Fibroblast of skin of scalp (primary cell): ENCODE measurements at regions not wholly inside any gene's neighbourhood (a gene's known extent, or its start where the extent isn't known, plus 50 kb on each side); places are given as distances from the start of the nearest gene placed in this dataset.
"Not testable (repeated sequence)": the region's sequence is repeated elsewhere in the genome, so short reads cannot be mapped to it uniquely, and the experiment has no call there.

Experiments
- DNase-seq: peaks from one replicate; pipeline ENCODE4 v3.0.0-alpha.2; 2013

DNA sequence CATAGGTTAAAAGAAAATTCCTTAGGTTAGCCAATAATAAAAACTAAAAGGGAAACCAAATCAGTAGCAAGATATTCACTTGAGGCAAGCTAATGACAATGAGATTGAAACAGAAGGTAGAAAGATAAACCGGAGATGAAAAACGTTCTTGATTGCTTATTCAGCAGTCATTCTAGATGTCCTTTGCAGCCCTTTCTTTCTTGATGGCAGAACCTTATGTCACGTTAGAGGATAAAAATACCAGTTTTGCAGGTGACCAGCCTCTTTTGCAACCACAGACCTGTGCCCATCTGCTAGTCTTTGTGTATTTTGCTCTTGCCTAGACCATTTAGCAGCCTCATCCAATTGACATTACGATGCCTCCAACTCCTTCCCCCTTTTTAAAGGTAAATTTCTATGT is 337.8 kb downstream of the DMAC1 start:
- no peak for DNase-seq

DNA sequence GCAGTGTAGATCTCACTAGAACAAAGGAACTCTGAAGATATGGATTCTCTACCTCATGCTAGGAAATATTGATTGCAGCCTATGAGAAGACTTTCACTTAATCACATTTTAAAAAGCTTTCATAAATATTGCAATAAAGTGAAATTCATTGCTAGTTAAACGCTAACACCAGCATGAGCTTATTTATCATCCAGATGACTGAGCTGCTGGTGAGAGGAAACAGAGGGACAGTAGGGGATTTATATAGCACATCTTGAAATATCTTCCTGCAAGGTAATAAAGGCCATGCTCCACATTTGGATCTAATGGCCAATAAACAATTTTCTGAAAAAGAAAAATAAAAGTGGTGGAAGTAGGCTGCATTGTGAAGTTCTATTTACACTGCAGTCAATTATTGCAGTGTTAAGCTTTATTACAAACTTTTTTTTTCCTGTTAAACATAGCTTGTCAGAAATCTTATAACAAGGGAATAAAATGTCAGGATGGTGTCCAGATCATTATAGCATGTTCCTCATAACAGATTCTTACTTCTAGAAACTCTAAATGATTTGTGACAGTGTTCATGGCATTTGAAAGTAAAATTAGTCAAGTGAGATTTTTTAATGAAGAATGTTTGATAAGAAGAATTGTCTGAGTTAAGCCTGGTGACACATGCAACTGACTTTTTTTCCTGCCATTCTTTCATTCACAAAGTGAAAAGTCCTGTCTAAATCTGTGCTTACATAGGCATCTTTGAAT is 342.6 kb downstream of the DMAC1 start:
- DNase-seq, result no peak

DNA sequence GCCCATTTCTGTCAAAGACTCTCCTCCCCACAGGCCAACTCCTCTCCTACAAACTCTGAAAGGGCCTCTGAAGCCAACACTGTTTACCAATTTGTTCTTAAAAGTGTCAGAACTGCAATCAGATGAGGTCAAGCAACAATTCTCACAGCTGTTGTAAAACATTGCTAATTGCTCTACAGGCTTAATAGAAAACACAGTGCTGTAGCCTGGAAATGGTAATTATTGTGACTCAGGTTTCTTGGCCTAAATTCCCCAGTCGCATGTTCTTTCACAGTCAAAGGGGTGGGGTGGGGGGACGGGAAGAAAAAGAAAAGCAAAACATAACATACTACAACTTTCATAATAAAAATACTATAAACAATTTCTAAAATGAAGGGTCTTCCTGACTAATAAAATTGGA is 343.2 kb downstream of the DMAC1 start:
- no peak for DNase-seq

DNA sequence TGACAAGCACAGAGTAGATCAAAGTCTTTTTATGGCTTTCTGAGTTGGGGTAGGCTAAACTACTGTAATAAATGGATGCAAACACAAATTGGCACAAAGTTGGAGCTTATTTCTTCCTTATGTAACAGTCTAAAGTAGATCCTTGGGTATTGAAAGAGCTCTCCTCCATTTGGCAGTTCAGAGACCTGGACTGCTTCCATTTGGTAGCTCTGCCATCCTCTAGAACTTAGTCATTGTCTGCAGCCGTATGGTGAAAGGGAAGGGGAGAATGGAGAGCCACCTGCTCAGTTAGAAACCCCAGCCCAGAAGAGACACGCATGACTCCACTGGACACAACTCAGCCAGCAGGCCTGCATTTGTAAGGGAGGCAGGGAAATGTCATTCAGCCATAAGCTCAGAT is 345.0 kb downstream of the DMAC1 start:
- no peak for DNase-seq

DNA sequence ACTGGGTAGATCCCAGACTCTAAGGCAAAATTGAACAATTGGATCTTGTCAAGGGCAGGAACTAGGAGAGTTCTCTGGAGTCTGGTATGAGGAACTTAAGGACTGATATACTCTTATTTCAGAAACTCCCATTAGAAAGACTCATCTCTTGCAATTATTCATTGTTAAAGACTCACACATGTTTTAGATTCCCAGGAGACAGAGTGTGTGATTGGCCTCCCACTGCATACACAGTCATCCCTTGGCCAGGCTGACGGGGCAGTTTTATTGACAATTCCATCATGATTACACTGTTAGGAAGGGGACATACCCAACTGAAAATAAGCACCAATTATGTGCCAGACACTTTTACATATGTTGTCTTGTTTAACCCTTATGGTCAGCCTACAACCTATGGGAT is 347.2 kb downstream of the DMAC1 start:
- peak; percentile 77 for DNase-seq

DNA sequence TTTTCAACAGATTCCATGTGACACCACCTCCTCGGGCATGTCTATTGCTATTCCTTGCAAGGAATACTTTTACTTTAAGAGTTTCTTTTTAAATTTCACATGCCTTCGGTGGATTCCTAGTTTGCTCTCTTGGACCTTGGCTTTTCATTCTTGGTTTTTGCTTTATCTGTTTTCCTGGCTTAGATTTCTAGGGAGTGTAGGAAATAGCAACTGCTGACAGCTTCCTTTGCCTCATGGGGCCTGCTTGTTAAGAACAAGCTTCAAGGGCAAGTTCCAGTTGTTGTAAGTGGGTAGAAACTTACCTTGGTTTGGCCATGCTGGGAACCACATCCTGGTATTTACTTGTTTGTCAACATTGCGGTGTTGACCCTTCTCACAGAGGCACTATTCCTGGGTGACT is 348.5 kb downstream of the DMAC1 start:
- DNase-seq, result no peak

DNA sequence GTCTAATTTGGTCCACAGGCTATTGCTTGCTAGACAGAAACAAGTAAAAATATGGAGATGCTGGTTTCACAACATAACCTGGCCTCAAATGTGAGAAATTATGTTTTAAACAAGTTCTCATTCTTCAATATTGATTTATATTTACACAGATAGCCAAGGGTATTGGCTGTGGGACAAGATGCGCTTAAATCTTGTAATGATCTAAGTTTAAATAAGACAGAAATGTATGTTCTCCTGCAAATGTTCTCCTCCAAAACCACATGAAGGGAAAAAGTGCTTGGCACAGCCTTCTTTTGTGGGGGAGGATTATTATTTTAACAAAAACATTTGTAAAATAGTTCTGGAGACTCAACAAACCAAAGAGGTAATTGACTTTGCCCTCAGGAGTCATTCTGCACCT is 356.0 kb downstream of the DMAC1 start:
- DNase-seq, result no peak

DNA sequence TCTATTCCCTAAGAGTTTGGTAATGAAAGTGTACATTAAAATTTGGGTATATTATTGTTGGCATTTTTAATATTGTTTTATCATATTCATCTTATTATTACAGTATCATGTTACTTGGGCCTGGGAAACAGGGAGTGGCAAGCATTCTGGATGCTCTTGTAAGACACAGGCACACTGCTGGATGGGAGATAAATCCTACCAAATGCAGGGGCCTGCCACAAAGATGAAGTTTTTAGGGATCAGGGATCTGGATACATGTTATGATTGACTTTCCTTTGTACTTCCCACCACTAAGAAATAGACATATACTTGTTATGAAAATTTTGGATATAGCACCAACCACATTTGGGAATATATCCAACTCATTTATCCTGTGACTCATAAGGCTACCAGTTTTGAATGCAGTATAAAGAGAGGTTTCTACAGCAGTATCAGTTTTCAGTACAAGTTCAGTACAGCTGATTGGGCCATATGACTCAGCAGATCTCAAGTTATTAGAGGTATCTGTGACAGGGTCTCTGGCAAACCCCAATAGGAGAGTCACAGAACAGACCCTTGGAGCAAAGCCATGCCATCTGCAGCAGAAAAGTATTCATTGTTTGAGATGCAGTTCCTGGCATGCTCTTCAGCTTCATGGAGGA is 360.1 kb downstream of the DMAC1 start:
- DNase-seq, result peak; percentile 43

DNA sequence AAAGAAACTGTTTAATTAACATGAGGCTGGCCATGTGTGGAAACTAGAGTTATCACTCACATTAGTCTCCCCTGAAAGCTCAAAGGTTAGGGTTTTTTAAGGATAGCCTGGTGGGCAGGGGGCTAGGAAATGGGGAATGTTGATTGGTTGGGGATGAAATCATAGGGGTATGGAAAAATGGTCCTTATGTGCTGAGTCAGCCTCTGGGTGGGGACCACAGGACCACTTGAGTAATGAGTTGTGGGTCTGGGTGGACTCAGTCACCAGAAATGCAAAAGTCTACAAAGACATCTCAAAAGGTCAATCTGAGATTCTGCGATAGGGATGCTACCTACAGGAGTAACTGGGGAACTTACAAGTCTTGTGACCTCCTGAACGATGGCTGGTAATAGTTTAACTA is 362.8 kb downstream of the DMAC1 start:
- no peak for DNase-seq

DNA sequence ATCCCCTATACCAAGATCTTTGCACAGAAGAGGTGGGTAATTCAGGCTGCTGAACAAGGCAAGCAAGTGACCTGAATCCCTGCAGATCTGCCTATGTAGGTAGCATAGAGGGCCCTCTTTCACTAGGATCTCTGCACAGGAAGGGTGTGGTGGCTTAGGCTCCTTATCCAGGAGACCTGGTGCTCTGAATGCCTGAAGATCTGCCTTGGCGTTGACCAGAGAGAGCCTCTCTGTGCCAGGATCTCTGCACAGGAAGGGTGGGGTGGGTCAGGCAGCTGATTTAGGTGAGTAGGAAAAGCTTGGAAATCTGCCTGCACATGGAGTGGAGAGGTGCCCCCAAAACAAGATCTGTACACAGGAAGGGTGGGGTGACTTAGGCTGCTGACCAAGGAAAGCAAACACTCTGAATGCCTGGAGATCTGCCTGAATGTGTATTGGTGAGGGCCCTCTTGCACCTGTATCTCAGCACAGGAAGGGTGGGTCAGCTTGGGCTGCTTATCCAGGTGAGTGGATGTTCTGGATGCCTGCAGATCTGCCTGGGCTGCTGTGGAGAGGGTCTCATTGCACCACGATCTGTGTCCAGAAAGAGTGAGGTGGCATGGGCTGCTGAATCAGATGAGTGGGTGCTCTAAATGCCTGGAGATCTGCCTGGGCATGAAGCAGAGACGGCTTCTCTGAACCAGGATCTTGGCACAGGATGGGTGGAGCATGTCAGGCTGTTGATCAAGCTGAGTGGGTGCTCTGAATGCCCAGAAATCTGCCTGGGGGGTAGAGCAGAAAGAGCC is 365.9 kb downstream of the DMAC1 start:
- DNase-seq, result no peak

DNA sequence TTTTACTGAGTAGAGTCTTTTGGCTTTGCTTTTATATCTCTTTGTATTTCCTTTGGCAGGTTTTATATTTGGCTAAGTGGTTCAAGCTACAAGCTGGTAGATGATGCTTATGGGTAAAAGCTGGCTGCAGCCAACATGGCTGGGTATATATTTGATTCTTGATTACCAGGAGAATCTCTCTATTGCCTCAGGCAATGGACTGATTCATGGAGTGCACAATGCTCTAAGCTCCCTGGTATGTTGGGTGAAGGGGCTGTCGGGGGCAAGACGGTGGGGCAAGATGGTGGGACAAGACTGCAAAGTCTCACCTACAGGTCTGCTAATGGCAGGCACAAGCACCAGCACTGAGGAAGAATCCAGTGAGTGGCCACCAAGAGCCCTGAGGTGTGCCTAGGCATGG is 366.6 kb downstream of the DMAC1 start:
- no peak for DNase-seq

DNA sequence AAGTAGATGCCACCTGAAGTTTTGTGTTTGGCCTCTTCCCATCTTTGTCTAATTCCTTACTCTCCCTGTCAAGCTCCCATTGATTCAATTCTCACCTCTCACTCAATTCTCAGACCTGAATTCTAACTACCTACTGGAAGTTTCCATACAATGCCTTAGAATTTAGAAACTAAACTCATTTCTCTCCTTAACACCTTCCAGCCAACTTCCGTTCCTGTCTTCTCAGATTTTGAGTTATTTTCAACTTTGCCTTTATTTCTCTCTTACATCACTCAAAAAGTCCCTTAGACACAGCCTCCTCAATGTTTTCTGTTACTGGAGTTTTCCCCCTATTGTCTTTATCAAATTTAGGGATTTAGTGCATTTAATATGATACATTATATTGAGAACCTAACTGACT is 382.2 kb downstream of the DMAC1 start:
- not testable (repeated sequence) for DNase-seq

DNA sequence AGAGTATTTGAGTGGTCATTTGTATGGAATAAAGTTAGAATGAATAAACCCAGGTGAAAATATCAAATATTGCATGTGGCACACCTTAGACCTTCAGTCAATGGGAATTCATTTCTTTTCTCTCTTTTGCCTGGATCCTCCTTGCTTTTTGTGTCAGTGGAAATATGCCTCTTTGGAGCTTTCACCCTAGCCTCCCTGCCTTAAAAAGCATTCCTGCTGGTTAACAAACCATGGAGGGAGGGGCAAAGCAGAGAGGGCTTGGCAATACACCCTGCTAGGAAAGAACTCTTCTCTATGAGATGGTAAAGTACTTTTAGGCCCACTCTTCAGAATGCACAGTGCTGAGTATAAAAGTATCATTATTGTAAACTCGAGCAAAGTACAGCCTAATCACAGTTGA is 383.7 kb downstream of the DMAC1 start:
- DNase-seq, result no peak

DNA sequence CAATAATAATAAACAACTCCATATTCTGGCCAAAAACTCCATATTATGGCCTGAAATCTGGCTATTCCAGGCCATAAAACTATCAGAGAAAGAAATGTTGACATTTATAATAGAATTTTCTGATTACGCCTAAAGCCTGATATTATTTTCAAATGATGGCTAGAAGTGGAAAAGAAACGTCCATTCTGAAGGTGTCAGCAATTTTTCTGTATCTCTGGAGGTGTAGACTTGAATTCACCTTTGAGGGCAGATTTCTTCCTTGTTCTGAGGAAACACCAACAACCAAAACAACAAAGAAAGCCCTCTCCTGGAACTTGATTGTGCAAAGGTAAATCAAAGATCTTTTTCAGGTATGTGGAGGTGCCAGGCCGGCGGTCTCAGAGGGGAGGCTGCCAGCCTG is 390.7 kb downstream of the DMAC1 start:
- no peak for DNase-seq

DNA sequence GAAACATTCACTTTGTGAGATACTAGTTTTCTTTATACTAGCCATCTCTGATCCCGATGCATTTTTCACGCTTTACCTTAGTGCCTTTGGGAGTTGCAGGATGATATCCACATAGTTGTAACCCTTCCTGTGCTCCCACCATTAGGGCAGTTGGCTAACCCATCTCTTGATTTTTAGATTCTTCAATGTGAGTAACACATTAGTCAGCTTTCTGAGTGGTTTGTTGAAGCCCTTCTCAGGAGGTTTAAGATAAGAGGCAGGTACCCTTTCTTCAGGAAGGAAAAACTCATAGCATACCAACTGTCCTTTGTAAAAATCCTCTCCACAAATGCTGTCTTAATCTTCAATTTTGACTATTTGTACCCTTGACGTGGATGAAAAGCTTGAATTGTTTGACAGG is 392.3 kb downstream of the DMAC1 start:
- DNase-seq, result no peak

DNA sequence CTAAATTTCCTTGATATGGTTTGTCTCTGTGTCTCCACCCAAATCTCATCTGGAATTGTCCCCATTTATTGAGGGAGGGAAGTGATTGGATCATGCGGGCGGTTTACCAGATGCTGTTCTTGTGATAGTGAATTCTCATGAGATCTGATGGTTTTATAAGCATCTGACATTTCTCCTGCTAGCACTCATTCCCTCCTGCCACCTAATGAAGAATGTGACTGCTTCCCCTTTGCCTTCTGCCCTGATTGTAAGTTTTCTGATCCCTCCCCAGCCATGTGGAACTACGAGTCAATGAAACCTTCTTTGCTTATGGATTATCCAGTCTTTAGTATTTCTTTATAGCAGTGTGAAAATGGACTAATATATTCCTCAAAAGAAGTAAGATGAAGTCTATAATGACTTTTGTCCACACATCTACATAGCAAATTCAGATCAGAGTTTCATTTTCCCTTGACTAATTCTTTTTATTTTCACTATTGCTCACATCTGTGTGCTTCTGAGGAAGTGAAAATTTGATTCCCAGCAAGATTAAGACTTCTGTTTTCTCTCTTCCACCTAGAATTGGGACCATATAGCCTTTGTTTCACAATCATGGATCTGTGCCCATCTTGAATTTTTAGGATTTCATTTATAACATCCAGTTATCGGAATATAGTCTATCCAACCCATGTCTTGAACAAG is 393.5 kb downstream of the DMAC1 start:
- DNase-seq, result no peak

DNA sequence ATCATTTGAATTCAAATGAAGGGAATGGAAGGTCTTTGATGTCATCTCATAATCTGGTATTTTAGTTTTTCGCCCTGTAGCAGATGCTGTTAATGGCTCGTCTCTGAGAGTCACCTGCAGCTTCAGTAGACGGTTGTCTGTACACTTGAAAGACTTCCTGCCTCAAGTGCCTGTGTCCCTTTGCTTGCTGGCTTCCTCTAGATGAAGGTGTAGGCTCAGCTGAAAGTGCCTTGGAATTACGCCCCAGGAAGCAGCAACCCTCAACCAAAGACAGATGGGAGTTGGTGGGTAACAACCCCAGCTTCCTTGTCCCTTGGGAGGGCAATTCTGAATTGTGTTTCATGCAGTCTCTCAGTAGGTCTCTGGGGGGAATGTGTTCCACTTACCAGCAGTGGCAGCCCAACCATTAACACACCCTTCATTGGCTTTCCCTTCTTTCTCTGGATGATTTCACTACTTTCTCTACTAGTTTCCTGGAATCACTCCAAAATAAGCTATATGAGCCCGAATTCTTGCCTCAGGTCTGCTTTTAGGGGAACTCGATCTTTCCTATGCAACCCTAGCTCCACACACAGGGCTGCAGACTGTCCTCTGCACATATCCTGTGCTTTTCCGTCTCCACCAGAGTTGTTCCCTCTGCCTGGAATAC is 395.6 kb downstream of the DMAC1 start:
- peak; percentile 5 for DNase-seq

DNA sequence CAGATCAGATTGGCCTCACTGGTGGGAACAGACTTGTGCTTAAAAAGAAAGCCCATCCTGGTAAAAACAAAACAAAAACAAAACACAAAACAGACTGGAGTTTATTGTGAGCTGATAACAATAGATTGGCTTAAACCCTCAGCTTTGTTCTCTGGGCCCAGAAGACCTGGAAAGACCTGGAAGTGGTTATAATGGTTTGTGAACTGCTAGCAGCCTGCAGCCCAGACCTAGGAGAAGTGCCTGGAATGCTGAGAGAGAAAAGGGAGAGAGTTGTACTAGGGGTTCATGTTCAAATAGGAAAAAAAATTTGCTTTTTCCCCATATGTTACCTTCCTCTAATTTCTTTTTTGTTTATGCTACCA is 396.6 kb downstream of the DMAC1 start:
- DNase-seq, result no peak

DNA sequence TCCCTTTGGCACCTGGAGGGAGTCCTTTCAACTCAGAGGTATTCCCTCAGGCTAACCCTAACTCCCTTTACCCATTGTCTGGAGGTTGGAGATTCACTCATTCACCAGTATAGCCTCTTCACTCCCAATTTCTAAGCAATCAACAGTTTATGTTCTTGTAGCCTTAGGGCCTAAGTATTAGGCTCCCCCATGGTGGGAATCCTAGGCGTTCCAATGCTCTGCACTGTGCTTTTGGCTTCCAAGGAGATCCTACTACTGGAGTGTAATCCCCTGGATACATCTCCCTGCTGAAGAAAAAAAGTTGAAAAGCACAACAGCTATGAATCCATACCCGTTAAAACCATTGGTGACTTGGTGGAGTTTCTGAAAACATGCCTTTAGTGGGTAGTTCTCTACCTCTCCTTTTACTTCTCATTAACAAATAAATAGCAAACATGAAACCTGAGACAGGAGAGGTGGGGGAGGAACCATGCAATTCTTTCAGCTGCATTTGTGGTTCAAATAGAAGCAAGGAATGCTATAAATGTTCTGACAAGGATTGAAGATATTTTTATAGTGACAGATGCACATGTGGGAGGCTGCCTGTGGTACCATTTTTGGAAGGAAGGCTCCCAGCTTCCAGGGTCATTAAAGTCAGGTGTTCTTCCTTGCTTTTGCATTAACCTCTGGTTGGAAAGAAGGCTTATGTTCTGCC is 397.1 kb downstream of the DMAC1 start:
- DNase-seq, result peak; percentile 3

DNA sequence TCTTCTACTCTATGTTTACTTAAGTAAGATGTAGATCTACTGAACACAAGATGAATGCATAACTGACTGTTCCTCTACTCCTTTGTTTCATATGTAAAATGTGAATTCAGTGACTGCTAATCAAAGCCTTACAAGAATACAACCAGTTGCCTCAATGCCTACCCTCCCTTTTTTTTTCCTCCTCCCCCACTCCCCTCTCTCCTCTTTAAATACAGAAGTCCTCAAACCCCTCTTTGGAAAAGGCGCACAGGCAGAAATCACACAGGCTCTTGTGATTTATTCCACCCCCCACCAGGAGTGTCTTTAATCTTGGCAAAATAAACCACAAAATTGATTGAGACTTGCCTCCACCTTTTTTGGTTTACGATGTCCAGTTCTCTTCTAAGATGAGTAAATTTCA is 398.5 kb downstream of the DMAC1 start:
- DNase-seq, result no peak

DNA sequence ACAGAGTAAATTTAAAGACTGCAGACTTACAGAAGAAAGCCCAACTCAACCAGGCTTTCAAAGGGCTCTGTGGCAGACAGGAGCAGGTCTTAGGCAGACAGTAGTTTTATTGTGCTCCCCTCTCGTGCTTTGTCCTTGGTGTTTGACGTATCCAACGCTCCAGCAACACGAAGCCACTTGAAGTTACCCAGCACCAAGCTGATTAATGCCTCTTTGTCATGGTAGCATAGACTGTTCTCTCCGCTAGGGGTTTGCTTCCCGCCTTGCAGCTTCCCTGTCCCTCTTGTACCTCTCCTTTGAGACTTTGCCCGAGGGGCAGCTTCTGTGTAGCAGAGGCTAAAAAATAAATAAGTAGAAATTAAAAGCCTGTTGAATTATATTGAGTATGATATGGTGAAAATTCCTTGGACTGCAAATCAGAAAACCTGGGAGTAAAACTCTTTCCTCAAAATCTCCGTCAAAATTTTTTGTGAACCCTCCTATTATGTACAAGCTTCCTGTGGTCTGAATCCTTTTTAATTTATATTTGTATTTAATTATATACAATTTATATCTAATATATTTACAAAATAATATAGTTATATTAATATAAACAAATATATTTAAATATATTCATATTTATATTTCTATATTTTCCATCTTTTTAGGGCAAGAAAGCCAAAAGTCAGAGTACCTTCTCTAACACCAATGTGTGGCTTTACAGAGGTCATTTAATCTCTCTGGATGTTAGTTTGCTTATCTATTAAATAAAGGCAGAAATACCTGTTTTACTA is 405.4 kb downstream of the DMAC1 start:
- DNase-seq, result no peak
